ENCODE measurements at regions not wholly inside any gene's neighbourhood (a gene's known extent, or its start where the extent isn't known, plus 50 kb on each side); places are given as distances from the start of the nearest gene placed in this dataset.

DNA sequence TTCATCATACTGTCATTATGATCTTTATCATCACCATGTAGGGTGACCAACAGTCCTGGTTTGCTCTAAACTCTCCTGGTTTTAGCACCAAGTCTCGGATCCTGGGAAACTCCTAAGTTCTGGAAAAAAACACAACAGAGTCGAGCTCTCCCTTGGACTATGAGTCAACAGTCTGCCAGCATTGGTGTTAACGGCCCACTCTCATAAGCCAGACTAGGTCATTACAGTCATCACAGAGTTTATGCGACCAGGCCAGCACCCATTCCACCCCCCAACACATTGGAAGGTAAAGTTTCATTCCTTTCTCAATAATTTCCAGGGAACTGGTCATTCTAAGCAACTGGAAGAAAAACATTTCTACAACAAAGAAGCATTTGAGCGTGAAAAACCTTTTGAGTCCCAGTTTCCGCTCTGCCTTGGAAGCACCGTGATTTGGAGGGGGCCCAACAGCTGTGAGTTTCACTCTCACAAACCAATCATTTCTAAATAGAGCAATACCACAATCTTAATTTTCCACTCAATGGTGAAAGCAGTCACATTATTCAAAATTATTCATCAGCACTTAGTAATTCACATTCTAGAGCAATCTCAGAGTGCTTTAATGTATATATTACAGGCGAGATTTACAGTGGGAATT, 445.0 kb downstream of the CDH26 start:
- ATAC-seq (no peak), FAIRE-seq (no peak), DNase-seq (ENCODE audit: low read depth in 1 of 2, low spot score in 1 of 2) (no peak)
- ChIA-PET CTCF (interaction anchor here (0.6 kb wide), 1 partner anchor 237 kb away, joined by 3 read pairs; no protein-coding TSS in a partner anchor), POLR2A (no interaction called here)
- TF ChIP-seq HOXB13 (CRISPR knock-in tag; IDR thresholded peaks at IDR 0.05; ENCODE audit: low read depth) (no peak), POLR2A (IDR thresholded peaks at IDR 0.05; ENCODE audit: low read length) (no peak), GATA3 (IDR thresholded peaks at IDR 0.05; ENCODE audit: borderline replicate concordance) (no peak), HOXB5 (CRISPR knock-in tag; IDR thresholded peaks at IDR 0.05) (no peak), FOSB (CRISPR knock-in tag; IDR thresholded peaks at IDR 0.05) (no peak), JUN (IDR thresholded peaks at IDR 0.05) (no peak), NPAS2 (CRISPR knock-in tag; IDR thresholded peaks at IDR 0.05; ENCODE audit: borderline replicate concordance) (no peak), EHMT2 (IDR thresholded peaks at IDR 0.05; ENCODE audit: low read depth) (no peak), CBX8 (IDR thresholded peaks at IDR 0.05) (no peak), CHD2 (IDR thresholded peaks at IDR 0.05; ENCODE audit: low read length, partially characterized antibody) (no peak), HDAC2 (IDR thresholded peaks at IDR 0.05) (no peak), JUNB (IDR thresholded peaks at IDR 0.05) (no peak)
- TF ChIP-seq, protein P1, sequence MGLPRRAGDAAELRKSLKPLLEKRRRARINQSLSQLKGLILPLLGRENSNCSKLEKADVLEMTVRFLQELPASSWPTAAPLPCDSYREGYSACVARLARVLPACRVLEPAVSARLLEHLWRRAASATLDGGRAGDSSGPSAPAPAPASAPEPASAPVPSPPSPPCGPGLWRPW (IDR thresholded peaks at IDR 0.05): no peak
- TF ChIP-seq, protein P2, sequence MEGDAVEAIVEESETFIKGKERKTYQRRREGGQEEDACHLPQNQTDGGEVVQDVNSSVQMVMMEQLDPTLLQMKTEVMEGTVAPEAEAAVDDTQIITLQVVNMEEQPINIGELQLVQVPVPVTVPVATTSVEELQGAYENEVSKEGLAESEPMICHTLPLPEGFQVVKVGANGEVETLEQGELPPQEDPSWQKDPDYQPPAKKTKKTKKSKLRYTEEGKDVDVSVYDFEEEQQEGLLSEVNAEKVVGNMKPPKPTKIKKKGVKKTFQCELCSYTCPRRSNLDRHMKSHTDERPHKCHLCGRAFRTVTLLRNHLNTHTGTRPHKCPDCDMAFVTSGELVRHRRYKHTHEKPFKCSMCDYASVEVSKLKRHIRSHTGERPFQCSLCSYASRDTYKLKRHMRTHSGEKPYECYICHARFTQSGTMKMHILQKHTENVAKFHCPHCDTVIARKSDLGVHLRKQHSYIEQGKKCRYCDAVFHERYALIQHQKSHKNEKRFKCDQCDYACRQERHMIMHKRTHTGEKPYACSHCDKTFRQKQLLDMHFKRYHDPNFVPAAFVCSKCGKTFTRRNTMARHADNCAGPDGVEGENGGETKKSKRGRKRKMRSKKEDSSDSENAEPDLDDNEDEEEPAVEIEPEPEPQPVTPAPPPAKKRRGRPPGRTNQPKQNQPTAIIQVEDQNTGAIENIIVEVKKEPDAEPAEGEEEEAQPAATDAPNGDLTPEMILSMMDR (IDR thresholded peaks at IDR 0.05): no peak
- TF ChIP-seq, protein P3, sequence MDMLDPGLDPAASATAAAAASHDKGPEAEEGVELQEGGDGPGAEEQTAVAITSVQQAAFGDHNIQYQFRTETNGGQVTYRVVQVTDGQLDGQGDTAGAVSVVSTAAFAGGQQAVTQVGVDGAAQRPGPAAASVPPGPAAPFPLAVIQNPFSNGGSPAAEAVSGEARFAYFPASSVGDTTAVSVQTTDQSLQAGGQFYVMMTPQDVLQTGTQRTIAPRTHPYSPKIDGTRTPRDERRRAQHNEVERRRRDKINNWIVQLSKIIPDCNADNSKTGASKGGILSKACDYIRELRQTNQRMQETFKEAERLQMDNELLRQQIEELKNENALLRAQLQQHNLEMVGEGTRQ (IDR thresholded peaks at IDR 0.05): no peak
- TF ChIP-seq, protein P4, sequence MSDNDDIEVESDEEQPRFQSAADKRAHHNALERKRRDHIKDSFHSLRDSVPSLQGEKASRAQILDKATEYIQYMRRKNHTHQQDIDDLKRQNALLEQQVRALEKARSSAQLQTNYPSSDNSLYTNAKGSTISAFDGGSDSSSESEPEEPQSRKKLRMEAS (IDR thresholded peaks at IDR 0.05): no peak
- TF ChIP-seq, protein P5, sequence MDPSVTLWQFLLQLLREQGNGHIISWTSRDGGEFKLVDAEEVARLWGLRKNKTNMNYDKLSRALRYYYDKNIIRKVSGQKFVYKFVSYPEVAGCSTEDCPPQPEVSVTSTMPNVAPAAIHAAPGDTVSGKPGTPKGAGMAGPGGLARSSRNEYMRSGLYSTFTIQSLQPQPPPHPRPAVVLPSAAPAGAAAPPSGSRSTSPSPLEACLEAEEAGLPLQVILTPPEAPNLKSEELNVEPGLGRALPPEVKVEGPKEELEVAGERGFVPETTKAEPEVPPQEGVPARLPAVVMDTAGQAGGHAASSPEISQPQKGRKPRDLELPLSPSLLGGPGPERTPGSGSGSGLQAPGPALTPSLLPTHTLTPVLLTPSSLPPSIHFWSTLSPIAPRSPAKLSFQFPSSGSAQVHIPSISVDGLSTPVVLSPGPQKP (IDR thresholded peaks at IDR 0.05; ENCODE audit: low read depth, low read length): no peak
- H3K9me3 ChIP-seq: no peaks in the 10 kb centered on the region
- no peak overlapping the region for H3K4me3 ChIP-seq
- H3K4me2 ChIP-seq: no peak overlapping the region
- WGBS (ENCODE audit: missing lambda C conversion rate): 4% methylated on average over 8 of the region's 8 CpGs
- no peak overlapping the region for H3K27ac ChIP-seq
- H3K4me1 ChIP-seq: no peaks in the 10 kb centered on the region

- Histone ChIP-seq H3K4me1 (no peaks in the 10 kb centered on the region), H3K27ac (no peak overlapping the region), H3K9me3 (no peaks in the 10 kb centered on the region), H3K4me3 (no peak overlapping the region), H3K4me2 (no peak overlapping the region)
- WGBS (ENCODE audit: missing lambda C conversion rate): 11% methylated on average over 10 of the region's 10 CpGs
- ATAC-seq (no peak), DNase-seq (ENCODE audit: low read depth in 1 of 2, low spot score in 1 of 2) (no peak), FAIRE-seq (no peak)
- POLR2A ChIA-PET: no interaction called here
- CTCF ChIA-PET: no interaction called here
- no peak for TF ChIP-seq CEBPB (IDR thresholded peaks at IDR 0.05)
- no peak for TF ChIP-seq BCL3 (IDR thresholded peaks at IDR 0.05)
- no peak for TF ChIP-seq CHD2 (IDR thresholded peaks at IDR 0.05; ENCODE audit: low read length, partially characterized antibody)
- no peak for TF ChIP-seq RCOR1 (IDR thresholded peaks at IDR 0.05; ENCODE audit: low read depth, low read length)
- TF ChIP-seq, protein P6, sequence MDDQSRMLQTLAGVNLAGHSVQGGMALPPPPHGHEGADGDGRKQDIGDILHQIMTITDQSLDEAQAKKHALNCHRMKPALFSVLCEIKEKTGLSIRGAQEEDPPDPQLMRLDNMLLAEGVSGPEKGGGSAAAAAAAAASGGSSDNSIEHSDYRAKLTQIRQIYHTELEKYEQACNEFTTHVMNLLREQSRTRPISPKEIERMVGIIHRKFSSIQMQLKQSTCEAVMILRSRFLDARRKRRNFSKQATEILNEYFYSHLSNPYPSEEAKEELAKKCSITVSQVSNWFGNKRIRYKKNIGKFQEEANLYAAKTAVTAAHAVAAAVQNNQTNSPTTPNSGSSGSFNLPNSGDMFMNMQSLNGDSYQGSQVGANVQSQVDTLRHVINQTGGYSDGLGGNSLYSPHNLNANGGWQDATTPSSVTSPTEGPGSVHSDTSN (IDR thresholded peaks at IDR 0.05): no peak
- no peak for TF ChIP-seq SREBF2 (IDR thresholded peaks at IDR 0.05)
- no peak for TF ChIP-seq ZC3H11A (IDR thresholded peaks at IDR 0.05)
- TF ChIP-seq, protein P4 (IDR thresholded peaks at IDR 0.05): no peak
- TF ChIP-seq CHD4 (IDR thresholded peaks at IDR 0.05; ENCODE audit: borderline replicate concordance): no peak
- TF ChIP-seq CBX8 (IDR thresholded peaks at IDR 0.05): no peak
- TF ChIP-seq PHF8 (IDR thresholded peaks at IDR 0.05; ENCODE audit: borderline replicate concordance, low read depth): no peak
- no peak for TF ChIP-seq JUNB (IDR thresholded peaks at IDR 0.05)
- no peak for TF ChIP-seq ZSCAN20 (CRISPR knock-in tag; IDR thresholded peaks at IDR 0.05)
Measured at GRCh38 chr20:60407011-60407771, 449.0 kb downstream of the CDH26 start.
